ENCODE measurements at regions not wholly inside any gene's neighbourhood (a gene's known extent, or its start where the extent isn't known, plus 50 kb on each side); places are given as distances from the start of the nearest gene placed in this dataset.

- TF ChIP-seq POLR2A (IDR thresholded peaks at IDR 0.05; ENCODE audit: low read length) (no peak), GATA1 (IDR thresholded peaks at IDR 0.05; ENCODE audit: low read depth, low read length) (no peak)
These were observed 225.0 kb downstream of the ESM1 start for GRCh38 chr5:54760182-54760935.
